Astrocyte (in vitro differentiated cells and primary cell): ENCODE measurements at regions not wholly inside any gene's neighbourhood (a gene's known extent, or its start where the extent isn't known, plus 50 kb on each side); places are given as distances from the start of the nearest gene placed in this dataset.

Experiments
- EZH2 ChIP-seq: IDR thresholded peaks from 2 replicates; pipeline ENCODE4 v1.6.1; 2012; ENCODE audit warnings: mild to moderate bottlenecking, low read length, inconsistent platforms; ENCODE audit not compliant: insufficient read depth
- TF ChIP-seq, protein P1 (sequence below): IDR thresholded peaks from 2 replicates; pipeline ENCODE4 v1.5.1; 2011; ENCODE audit warnings: low read depth, mild to moderate bottlenecking, inconsistent platforms, low read length, moderate library complexity; ENCODE audit not compliant: insufficient read depth

DNA sequence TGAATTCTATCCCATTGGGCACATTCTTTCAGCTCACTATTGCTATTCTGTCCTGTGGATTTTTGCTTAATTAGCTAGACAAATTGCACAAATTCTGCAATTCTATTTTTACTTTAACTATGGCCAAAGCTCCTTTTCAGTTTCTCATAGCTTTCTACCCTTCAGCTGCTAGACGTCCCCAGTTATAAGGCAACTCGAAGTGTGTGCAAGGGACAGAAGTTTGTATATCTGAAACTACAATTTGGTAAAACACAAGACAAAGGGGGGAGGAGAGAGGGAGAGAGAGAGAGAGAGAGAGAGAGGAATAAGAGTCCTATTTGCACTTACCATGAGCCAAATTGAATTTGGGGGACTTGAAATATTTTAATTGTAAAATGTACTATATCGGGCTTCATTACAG lies 91.8 kb downstream of the SETD4 start:
- TF ChIP-seq, protein P1, sequence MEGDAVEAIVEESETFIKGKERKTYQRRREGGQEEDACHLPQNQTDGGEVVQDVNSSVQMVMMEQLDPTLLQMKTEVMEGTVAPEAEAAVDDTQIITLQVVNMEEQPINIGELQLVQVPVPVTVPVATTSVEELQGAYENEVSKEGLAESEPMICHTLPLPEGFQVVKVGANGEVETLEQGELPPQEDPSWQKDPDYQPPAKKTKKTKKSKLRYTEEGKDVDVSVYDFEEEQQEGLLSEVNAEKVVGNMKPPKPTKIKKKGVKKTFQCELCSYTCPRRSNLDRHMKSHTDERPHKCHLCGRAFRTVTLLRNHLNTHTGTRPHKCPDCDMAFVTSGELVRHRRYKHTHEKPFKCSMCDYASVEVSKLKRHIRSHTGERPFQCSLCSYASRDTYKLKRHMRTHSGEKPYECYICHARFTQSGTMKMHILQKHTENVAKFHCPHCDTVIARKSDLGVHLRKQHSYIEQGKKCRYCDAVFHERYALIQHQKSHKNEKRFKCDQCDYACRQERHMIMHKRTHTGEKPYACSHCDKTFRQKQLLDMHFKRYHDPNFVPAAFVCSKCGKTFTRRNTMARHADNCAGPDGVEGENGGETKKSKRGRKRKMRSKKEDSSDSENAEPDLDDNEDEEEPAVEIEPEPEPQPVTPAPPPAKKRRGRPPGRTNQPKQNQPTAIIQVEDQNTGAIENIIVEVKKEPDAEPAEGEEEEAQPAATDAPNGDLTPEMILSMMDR, result no peak
- no peak for TF ChIP-seq EZH2
